ENCODE measurements at regions not wholly inside any gene's neighbourhood (a gene's known extent, or its start where the extent isn't known, plus 50 kb on each side); places are given as distances from the start of the nearest gene placed in this dataset.
"Not testable (repeated sequence)": the region's sequence is repeated elsewhere in the genome, so short reads cannot be mapped to it uniquely, and the experiment has no call there.

- DNase-seq, result no peak
Measured at GRCh38 chr4:189507060-189507459, 433.6 kb upstream of the FRG1 start.

GRCh38 chr4:189510601-189511000 is 430.1 kb upstream of the FRG1 start:
- no peak for DNase-seq

GRCh38 chr4:189511581-189511980 is 429.1 kb upstream of the FRG1 start:
- DNase-seq, result no peak

GRCh38 chr4:189513421-189513820 is 427.3 kb upstream of the FRG1 start:
- DNase-seq, result no peak

- no peak for DNase-seq
Measured at GRCh38 chr4:189514209-189514608, 426.5 kb upstream of the FRG1 start.

- DNase-seq, result no peak
Measured at GRCh38 chr4:189516902-189517301, 423.8 kb upstream of the FRG1 start.

- DNase-seq, result no peak
Measured at GRCh38 chr4:189519186-189519585, 421.5 kb upstream of the FRG1 start.

- no peak for DNase-seq
Measured at GRCh38 chr4:189525304-189525703, 415.4 kb upstream of the FRG1 start.

GRCh38 chr4:189530848-189531247 is 409.8 kb upstream of the FRG1 start:
- DNase-seq, result peak in 1 of 3 donors; percentile 11

- DNase-seq, result no peak
Measured at GRCh38 chr4:189533603-189534002, 407.1 kb upstream of the FRG1 start.

GRCh38 chr4:189547559-189547958 is 393.1 kb upstream of the FRG1 start:
- no peak for DNase-seq

- DNase-seq, result no peak
Measured at GRCh38 chr4:189548484-189549125, 392.1 kb upstream of the FRG1 start.

- not testable (repeated sequence) for DNase-seq
Measured at GRCh38 chr4:189551931-189552670, 388.6 kb upstream of the FRG1 start.

- not testable (repeated sequence) for DNase-seq
Measured at GRCh38 chr4:189560605-189561004, 380.1 kb upstream of the FRG1 start.

- DNase-seq, result not testable (repeated sequence)
Measured at GRCh38 chr4:189563751-189564150, 376.9 kb upstream of the FRG1 start.

GRCh38 chr4:189566271-189566670 is 374.4 kb upstream of the FRG1 start:
- DNase-seq, result not testable (repeated sequence)

GRCh38 chr4:189566900-189567299 is 373.8 kb upstream of the FRG1 start:
- not testable (repeated sequence) for DNase-seq

GRCh38 chr4:189579645-189580044 is 361.0 kb upstream of the FRG1 start:
- DNase-seq, result not testable (repeated sequence)

GRCh38 chr4:189586908-189587632 is 353.6 kb upstream of the FRG1 start:
- DNase-seq, result not testable (repeated sequence)

- DNase-seq, result not testable (repeated sequence)
Measured at GRCh38 chr4:189589201-189589600, 351.5 kb upstream of the FRG1 start.

GRCh38 chr4:189592890-189593289 is 347.8 kb upstream of the FRG1 start:
- DNase-seq, result peak in 2 of 3 donors; percentile 8 to 21

- DNase-seq, result no peak
Measured at GRCh38 chr4:189597341-189597740, 343.3 kb upstream of the FRG1 start.

- no peak for DNase-seq
Measured at GRCh38 chr4:189600264-189600663, 340.4 kb upstream of the FRG1 start.
